Activated CD4-positive, alpha-beta T cell treated with anti-CD3 and anti-CD28 coated beads, Interleukin-2, amount 10 ng/mL, durations not matched to agents 7 days and 5 days (primary cell): ENCODE measurements at regions not wholly inside any gene's neighbourhood (a gene's known extent, or its start where the extent isn't known, plus 50 kb on each side); places are given as distances from the start of the nearest gene placed in this dataset.

Experiments
- CTCF ChIA-PET: fragments of 350-600 bp; sonication (Branson Sonifier 250); formaldehyde crosslinking; loops from one replicate; lab custom pipeline; 2021; ENCODE audit warnings: antibody characterized with exemption; lab: Charles Lee
- POLR2A ChIA-PET: fragments of 350-600 bp; sonication (Branson Sonifier 250); formaldehyde crosslinking; loops from one replicate; lab custom pipeline; 2021; ENCODE audit warnings: antibody characterized with exemption; lab: Charles Lee
- DNase-seq: peaks from one replicate; pipeline ENCODE4 v3.0.0-alpha.2; 2020
- H3K27ac Mint-ChIP-seq: one replicate; pipeline ENCODE4 v1.8.0; 2021; ENCODE audit warnings: mild to moderate bottlenecking, moderate library complexity, mixed read lengths
- H3K27me3 Mint-ChIP-seq: one replicate; pipeline ENCODE4 v1.8.0; 2021; ENCODE audit warnings: mixed read lengths
- H3K36me3 Mint-ChIP-seq: one replicate; pipeline ENCODE4 v1.8.0; 2021; ENCODE audit warnings: low read depth, mixed read lengths
- H3K4me1 Mint-ChIP-seq: one replicate; pipeline ENCODE4 v1.8.0; 2021; ENCODE audit warnings: mixed read lengths
- H3K4me3 Mint-ChIP-seq: one replicate; pipeline ENCODE4 v1.8.0; 2021; ENCODE audit warnings: mild to moderate bottlenecking, moderate library complexity, mixed read lengths
- H3K9me3 Mint-ChIP-seq: one replicate; pipeline ENCODE4 v1.8.0; 2021; ENCODE audit warnings: mixed read lengths

DNA sequence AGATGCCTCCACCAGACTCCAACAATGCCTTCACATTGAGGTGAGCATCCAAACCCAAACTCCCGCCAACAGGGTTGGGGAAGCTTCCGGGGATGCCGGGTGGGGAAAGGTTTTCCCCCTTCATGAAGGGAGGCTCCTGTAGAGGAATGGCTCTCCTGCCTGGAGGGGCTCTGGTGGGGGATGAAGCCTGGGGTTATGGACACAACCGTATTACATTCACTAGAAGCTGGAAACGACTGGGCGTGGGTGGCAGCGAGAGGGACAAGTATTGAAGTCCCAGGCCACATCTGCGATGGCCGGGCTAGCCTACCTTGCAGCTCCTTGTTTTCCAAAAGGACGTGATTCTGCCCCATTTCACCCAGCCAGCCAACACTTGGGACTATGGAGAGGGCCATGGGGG, 321.1 kb downstream of the C16orf95 start:
- peaks cover 3% of the 10 kb centered on the region for H3K27me3 Mint-ChIP-seq
- CTCF ChIA-PET: no interaction called here
- H3K9me3 Mint-ChIP-seq: no peaks in the 10 kb centered on the region
- POLR2A ChIA-PET: no interaction called here
- H3K4me1 Mint-ChIP-seq: no peaks in the 10 kb centered on the region
- H3K36me3 Mint-ChIP-seq: no peaks in the 10 kb centered on the region
- no peak overlapping the region for H3K4me3 Mint-ChIP-seq
- H3K27ac Mint-ChIP-seq: no peak overlapping the region
- DNase-seq: no peak

DNA sequence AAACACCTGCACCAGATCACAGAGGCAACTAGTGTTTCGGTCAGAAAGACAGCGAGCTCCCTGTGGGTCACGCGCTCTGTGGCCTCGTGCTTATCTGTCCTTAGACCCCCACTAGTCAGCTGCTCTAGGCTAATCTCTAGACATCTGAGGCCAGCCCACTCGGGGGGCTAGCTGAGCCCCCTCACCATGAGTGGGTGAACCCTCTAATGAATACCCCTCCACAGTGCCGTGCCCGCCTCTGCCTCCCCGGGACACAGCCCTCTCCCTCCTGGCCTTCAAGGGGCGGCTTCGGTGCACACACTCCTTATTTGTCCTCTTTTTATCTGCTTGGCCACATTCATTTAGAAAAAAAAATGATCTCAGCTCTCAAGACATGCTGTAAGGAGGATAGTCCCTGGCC, 320.1 kb downstream of the C16orf95 start:
- ChIA-PET CTCF (no interaction called here), POLR2A (no interaction called here)
- peaks cover 7% of the 10 kb centered on the region for H3K27me3 Mint-ChIP-seq
- H3K9me3 Mint-ChIP-seq: no peaks in the 10 kb centered on the region
- DNase-seq: no peak
- no peak overlapping the region for H3K27ac Mint-ChIP-seq
- no peaks in the 10 kb centered on the region for H3K4me1 Mint-ChIP-seq
- no peak overlapping the region for H3K4me3 Mint-ChIP-seq
- H3K36me3 Mint-ChIP-seq: no peaks in the 10 kb centered on the region

DNA sequence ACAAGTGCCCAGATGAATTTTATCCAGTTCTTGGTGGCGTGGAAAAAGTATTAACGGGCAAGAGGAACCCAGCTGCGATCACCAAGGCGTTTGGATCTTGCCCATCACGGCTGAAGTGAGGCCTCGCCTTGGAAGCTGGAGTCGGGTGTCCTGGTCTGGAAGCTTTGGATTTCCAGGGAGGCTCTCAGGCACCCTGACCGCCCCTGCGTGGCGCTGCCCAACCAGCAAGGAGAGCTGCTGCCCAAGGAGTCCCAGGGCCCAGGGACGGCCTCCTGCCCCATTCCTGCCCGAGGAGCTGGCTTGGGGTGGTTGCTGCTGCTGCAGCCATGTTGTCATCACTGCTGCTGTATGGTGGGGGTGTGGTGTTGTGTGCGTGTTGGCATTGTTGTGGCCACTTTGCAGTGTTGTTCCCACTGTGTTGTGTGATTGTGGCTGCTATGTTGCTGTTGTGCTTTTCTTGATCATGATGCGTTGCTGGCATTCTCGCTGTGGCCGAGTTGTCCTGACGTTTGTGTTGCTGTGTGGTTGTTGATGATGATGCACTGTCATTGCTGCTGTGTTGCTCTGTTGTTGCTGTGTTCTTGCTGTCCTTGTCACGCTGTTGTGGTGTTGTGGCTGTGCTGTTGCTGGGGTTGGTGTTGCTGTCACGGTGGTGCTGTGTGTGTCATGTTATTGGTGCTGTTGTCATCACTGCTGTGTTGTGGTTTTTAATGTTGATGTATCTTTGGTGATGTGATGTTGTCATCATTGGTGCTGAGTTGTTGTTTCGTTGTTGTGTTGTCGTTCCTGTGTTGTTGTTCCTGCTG, 318.8 kb downstream of the C16orf95 start:
- POLR2A ChIA-PET: no interaction called here
- DNase-seq: no peak
- no peak overlapping the region for H3K27ac Mint-ChIP-seq
- H3K27me3 Mint-ChIP-seq: peaks cover 7% of the 10 kb centered on the region
- H3K4me1 Mint-ChIP-seq: no peaks in the 10 kb centered on the region
- H3K4me3 Mint-ChIP-seq: no peak overlapping the region
- CTCF ChIA-PET: no interaction called here
- H3K9me3 Mint-ChIP-seq: no peaks in the 10 kb centered on the region
- H3K36me3 Mint-ChIP-seq: no peaks in the 10 kb centered on the region

DNA sequence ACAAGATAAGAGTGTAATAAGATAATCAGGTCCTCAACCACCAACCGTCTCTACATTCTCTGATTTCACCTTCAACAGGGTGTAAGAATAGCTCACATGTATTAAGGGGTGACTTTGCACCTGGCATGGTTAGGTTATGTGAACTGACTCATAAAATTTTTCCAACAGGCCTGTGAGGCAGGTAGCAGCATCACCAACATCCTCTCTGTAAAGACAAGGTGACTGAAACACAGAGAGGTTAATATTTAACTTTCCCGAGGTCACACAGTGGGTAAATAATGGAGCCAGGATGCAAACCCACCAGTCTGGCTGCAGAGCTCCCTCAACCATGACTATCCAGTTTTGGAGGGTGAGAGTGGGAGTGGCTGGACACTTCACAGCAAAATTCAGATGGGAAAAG, 317.2 kb downstream of the C16orf95 start:
- Mint-ChIP-seq H3K4me1 (no peaks in the 10 kb centered on the region), H3K36me3 (no peaks in the 10 kb centered on the region), H3K4me3 (no peak overlapping the region), H3K27me3 (peaks cover 4% of the 10 kb centered on the region), H3K9me3 (no peaks in the 10 kb centered on the region), H3K27ac (no peak overlapping the region)
- POLR2A ChIA-PET: no interaction called here
- no peak for DNase-seq
- CTCF ChIA-PET: no interaction called here

DNA sequence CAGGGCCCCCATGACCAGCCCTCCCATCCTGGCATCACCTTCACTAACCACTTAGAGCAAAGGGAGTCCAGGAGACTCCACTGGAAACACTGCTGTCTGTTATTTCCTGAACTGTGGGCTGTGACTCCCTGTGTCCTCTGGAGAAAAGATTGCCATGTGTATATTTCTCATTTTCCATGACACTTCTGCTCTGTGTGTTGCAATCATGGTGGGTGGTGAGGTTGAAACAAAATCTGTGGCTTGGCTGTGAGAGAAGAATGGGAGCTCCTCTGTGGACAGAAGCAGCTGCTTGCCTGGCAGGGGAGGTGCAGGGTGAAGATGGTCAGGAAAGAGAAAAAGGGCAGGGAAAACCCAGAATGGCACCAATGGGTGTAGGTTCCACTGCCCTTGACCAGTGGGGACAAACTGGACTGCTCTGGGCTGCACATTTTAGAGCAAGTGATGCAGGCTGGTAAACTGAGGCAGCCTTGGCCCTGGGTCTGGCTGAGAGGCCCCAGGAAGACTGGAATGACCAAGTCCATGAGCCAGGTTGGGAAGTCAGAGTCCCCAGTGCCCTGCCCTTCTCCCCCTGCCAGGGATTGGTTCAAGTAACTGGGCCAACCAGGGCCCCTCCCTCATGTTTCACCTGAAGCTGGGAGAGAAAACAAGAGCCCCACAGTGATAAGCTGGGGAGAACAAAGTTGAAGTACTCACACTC, 314.3 kb downstream of the C16orf95 start:
- no peaks in the 10 kb centered on the region for H3K4me1 Mint-ChIP-seq
- no peak overlapping the region for H3K27ac Mint-ChIP-seq
- ChIA-PET POLR2A (no interaction called here), CTCF (no interaction called here)
- H3K27me3 Mint-ChIP-seq: peaks cover 4% of the 10 kb centered on the region
- no peak overlapping the region for H3K4me3 Mint-ChIP-seq
- no peaks in the 10 kb centered on the region for H3K9me3 Mint-ChIP-seq
- no peaks in the 10 kb centered on the region for H3K36me3 Mint-ChIP-seq
- no peak for DNase-seq

DNA sequence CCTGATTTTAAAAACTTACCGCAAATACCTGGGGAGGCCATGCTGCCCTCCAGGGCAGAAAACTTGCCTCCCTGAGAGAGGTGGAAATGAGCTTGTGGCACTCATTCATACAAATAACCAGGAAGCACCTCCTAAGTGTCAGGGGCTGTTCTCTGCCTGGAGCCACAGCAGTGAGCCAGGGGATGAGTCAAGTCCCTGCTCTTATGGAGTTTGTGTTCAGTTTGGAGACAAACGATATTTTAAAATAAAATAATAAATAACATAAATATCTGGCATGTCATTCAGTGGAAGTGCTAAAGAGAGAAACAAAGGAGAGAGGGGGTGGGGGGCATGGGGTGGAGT, 313.8 kb downstream of the C16orf95 start:
- Mint-ChIP-seq H3K27me3 (peaks cover 4% of the 10 kb centered on the region), H3K4me3 (no peak overlapping the region), H3K9me3 (no peaks in the 10 kb centered on the region), H3K27ac (no peak overlapping the region), H3K36me3 (no peaks in the 10 kb centered on the region), H3K4me1 (no peaks in the 10 kb centered on the region)
- no peak for DNase-seq
- ChIA-PET POLR2A (no interaction called here), CTCF (no interaction called here)

DNA sequence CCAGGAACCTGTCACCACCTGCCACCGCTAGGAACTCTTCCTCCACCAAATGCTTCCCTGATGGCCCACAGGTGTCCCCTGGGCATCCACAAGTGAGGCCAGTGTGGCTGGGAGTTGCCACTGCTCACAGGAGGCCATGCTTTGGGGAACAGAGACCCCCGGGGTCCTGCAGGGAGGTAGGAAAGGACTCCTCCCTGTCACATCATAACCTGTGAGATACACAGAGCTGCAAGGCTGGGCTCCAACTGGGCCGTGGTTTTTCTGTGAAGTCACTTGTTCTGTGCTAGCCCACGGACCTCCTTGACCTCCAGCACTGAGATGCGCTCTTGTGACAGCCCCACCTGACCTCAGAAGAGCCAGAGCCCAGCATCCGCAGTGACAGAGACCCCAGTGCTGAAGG, 311.2 kb downstream of the C16orf95 start:
- no peaks in the 10 kb centered on the region for H3K9me3 Mint-ChIP-seq
- no peaks in the 10 kb centered on the region for H3K36me3 Mint-ChIP-seq
- ChIA-PET CTCF (no interaction called here), POLR2A (no interaction called here)
- no peak for DNase-seq
- no peak overlapping the region for H3K4me3 Mint-ChIP-seq
- H3K4me1 Mint-ChIP-seq: no peaks in the 10 kb centered on the region
- peaks cover 4% of the 10 kb centered on the region for H3K27me3 Mint-ChIP-seq
- H3K27ac Mint-ChIP-seq: no peak overlapping the region

DNA sequence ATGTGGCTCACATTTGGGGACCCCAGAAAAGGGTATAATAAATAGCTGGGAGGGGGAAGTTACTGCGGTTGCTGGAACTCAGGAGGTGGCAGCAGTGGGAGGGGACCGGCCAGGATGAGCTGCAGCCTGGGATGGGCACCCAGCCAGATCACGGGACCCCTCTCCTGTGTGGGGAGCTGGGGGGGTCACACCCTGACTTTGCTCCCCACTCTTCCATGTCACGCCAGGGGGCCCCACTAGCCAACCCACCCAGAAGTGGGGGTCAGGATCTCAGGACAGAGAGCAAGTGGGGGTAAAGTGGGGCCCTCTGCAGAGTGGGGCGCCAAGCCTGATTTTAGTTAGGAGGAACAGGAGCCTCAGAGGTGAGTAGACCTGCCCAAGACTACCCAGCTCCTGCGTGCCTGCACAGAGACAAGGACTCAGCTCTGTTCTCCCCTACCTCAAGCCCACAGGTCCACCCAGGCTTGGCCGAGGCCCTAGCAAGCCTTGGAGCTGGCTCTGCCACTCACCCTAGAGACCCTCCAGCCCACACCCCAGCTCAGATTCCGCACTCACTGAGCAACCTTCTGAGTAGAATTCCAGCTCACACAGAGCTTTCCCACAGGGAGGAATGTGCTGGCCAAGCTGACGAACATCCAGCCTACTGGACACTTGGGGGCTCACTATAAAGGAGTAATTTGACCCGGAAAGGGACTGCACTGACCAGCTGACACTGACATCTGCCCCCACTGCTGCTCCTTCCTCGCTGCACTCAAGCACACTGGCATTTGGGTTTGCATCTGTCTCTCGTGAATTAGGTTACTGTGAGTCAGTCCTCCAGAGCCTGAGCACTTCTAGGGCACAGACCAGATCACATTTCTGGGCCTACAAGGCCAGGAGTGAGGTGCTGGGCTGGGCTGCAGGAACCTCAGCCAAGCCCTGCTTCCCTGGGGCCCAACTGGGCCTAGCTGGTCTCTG, 310.1 kb downstream of the C16orf95 start:
- Mint-ChIP-seq H3K27me3 (no peaks in the 10 kb centered on the region), H3K36me3 (no peaks in the 10 kb centered on the region), H3K4me1 (no peaks in the 10 kb centered on the region), H3K9me3 (no peaks in the 10 kb centered on the region), H3K27ac (no peak overlapping the region), H3K4me3 (no peak overlapping the region)
- ChIA-PET POLR2A (no interaction called here), CTCF (interaction anchor here (1.0 kb wide), 1 partner anchor 15 kb away, joined by 3 read pairs; no protein-coding TSS in a partner anchor)
- DNase-seq: no peak

DNA sequence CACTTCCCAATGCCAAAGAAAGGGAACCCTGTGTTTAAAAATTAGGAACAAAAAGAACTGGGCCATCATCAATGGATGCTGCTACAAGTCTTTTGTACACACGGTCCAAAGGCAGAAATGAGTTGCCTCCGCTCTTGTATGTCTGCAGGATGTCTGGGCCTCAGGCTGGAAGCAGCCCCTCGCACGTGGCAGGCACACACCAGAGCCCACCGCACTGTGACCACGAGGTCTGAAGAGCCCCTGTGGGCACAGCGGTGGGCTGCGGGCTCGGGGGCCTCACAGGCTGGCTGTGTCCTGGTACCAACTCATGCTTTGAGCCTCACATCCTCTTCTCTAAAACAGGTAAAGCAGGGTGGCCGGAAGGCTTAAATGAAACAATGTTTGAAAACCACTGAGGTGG, 309.3 kb downstream of the C16orf95 start:
- no peak for DNase-seq
- ChIA-PET CTCF (interaction anchor here (1.0 kb wide), 1 partner anchor 14 kb away, joined by 3 read pairs; no protein-coding TSS in a partner anchor), POLR2A (no interaction called here)
- Mint-ChIP-seq H3K4me3 (no peak overlapping the region), H3K27ac (no peak overlapping the region), H3K36me3 (no peaks in the 10 kb centered on the region), H3K27me3 (no peaks in the 10 kb centered on the region), H3K9me3 (no peaks in the 10 kb centered on the region), H3K4me1 (no peaks in the 10 kb centered on the region)

DNA sequence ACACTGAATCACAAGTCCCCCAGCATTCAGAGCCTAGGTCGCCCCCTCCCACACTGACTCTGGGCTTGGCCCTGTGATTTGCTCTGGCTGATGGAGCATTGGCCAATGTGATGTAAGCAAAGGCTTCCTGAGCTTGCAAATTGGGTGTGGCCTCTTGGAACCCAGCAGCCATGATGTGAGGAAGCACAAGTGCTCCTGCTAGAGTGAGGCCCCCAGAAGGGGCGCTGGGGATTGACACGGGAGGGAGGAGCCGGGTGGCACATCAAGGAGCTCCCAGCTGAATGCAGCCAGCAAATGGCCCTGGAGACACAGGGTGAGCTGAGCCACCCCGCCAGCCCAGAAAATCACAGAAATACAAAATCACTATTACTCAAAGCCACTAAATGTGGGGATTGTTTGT, 308.5 kb downstream of the C16orf95 start:
- no peak overlapping the region for H3K27ac Mint-ChIP-seq
- no peak for DNase-seq
- no peaks in the 10 kb centered on the region for H3K4me1 Mint-ChIP-seq
- POLR2A ChIA-PET: no interaction called here
- H3K36me3 Mint-ChIP-seq: no peaks in the 10 kb centered on the region
- no peak overlapping the region for H3K4me3 Mint-ChIP-seq
- CTCF ChIA-PET: no interaction called here
- no peaks in the 10 kb centered on the region for H3K9me3 Mint-ChIP-seq
- no peaks in the 10 kb centered on the region for H3K27me3 Mint-ChIP-seq

DNA sequence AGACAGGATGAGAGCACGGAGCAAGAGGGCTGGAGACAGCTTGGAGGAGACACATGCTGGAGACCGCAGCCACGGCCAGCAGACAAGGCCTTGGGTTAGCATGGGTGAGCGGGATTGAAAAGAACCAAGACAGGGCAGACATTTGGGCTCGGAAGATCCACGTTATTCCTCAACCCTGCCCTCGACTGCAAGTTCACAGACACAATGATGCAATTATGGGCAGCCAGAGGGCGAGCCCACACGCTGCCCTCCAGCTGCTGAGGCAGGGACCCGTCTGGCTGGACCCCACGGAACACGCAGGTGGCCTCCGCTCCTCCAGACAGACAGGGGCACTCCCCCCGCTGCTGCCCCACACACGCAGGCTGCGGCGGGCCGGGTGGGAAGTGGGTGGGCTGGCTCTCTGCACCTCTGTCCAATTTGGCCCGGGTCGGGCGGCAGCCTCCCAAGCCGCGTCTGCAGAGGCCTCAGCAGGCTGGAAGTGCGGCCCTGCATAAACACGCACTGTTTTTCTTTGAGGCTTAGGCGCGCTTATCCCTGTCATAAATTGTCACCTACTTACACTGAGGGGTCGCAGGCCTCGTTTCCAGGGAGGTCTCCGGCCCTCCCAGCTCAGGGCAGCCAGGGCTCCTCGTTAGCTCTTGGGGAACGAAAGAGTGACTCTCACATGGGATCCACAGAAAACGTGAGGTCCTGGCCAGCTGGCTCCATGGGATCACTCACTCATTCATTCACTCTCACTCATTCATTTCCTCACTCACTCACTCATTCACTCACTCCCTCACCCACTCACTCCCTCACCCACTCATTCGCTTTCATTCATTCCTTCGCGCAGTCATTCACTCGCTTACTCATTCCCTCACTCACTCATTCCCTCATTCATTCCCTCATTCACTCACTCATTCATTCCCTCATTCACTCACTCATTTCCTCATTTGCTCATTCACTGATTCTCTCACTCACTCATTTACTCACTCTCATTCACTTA, 303.9 kb downstream of the C16orf95 start:
- H3K27me3 Mint-ChIP-seq: peaks cover 18% of the 10 kb centered on the region
- ChIA-PET CTCF (no interaction called here), POLR2A (no interaction called here)
- H3K4me3 Mint-ChIP-seq: no peak overlapping the region
- no peak for DNase-seq
- H3K36me3 Mint-ChIP-seq: no peaks in the 10 kb centered on the region
- no peaks in the 10 kb centered on the region for H3K9me3 Mint-ChIP-seq
- H3K4me1 Mint-ChIP-seq: no peaks in the 10 kb centered on the region
- no peak overlapping the region for H3K27ac Mint-ChIP-seq

DNA sequence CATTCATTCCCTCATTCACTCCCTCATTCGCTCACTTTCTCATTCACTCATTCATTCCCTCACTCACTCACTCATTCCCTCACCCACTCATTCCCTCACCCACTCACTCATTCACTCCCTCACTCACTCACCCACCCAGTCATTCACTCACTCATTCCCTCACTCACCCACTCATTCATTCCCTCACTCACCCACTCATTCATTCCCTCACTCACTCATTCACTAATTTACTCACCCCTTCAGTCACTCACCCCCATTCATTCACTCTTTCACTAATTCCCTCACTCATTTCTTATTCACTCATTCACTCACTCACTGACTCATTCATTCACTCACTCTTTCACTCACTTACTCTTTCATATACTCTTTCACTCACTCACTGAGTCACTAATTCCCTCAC, 303.1 kb downstream of the C16orf95 start:
- no peak overlapping the region for H3K27ac Mint-ChIP-seq
- no peaks in the 10 kb centered on the region for H3K9me3 Mint-ChIP-seq
- POLR2A ChIA-PET: no interaction called here
- H3K4me1 Mint-ChIP-seq: no peaks in the 10 kb centered on the region
- CTCF ChIA-PET: no interaction called here
- H3K27me3 Mint-ChIP-seq: peaks cover 22% of the 10 kb centered on the region
- no peak overlapping the region for H3K4me3 Mint-ChIP-seq
- no peaks in the 10 kb centered on the region for H3K36me3 Mint-ChIP-seq
- DNase-seq: no peak
